ENCODE measurements at regions not wholly inside any gene's neighbourhood (a gene's known extent, or its start where the extent isn't known, plus 50 kb on each side); places are given as distances from the start of the nearest gene placed in this dataset.

DNA sequence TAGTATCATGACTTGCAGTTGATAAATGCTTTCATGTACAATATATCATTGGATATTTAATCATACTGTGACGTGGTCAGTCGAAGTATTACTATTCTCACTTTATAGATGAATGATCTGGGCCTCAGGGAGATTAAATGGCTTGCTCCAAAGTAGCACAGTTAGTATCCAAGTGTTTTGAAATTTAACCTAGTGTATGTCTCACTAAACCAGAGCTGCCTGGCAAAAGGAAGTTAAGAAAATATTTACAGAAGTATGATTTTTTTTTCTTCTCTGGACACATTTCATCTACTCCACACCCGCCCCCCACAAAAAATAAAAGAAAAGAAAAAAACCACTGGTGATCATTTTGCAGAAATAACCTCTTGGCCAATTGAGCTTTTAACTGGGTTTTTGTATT, 71.9 kb upstream of the CXADR start:
- TF ChIP-seq EZH2 (IDR thresholded peaks at IDR 0.05; ENCODE audit: insufficient read depth, poor library complexity, severe bottlenecking) = no peak
- no peak for TF ChIP-seq EZH2phosphoT487 (IDR thresholded peaks at IDR 0.05; ENCODE audit: insufficient read depth, low read depth)

Data from GM23248 (cell line).